Neural cell (in vitro differentiated cells): ENCODE measurements at regions not wholly inside any gene's neighbourhood (a gene's known extent, or its start where the extent isn't known, plus 50 kb on each side); places are given as distances from the start of the nearest gene placed in this dataset.

Experiments used
- H2AFZ ChIP-seq: fragments of 200-600, 300-800 bp; sonication (generic), shearing (Covaris generic); 2 replicates; pipeline ENCODE4 v1.6.0; 2014; ENCODE audit warnings: low read depth, mild to moderate bottlenecking, antibody characterized with exemption, low read length, moderate library complexity
- H3F3A ChIP-seq: fragments of 200-600 bp; shearing (Covaris generic); 2 replicates; pipeline ENCODE4 v1.6.1; 2016; ENCODE audit warnings: mild to moderate bottlenecking, moderate library complexity, mixed read lengths, antibody characterized with exemption, low read length; ENCODE audit not compliant: insufficient read depth, poor library complexity, severe bottlenecking
- H3K27ac ChIP-seq: fragments of 200-600, 300-800 bp; sonication (generic), shearing (Covaris generic); 2 replicates; pipeline ENCODE4 v1.5.1; 2014; ENCODE audit warnings: mild to moderate bottlenecking, low read length, moderate library complexity
- H3K27me3 ChIP-seq: fragments of 300-800, 200-600 bp; sonication (generic), shearing (Covaris generic); 2 replicates; pipeline ENCODE4 v1.6.0; 2014; ENCODE audit warnings: mild to moderate bottlenecking, low read depth, low read length, moderate library complexity; ENCODE audit not compliant: insufficient read depth
- H3K36me3 ChIP-seq: fragments of 300-800, 200-600 bp; sonication (generic), shearing (Covaris generic); 2 replicates; pipeline ENCODE4 v1.5.1; 2014; ENCODE audit warnings: mild to moderate bottlenecking, antibody characterized with exemption, low read length, moderate library complexity; ENCODE audit not compliant: insufficient read depth
- H3K4me2 ChIP-seq: fragments of 300-800, 200-600 bp; sonication (generic), shearing (Covaris generic); 2 replicates; pipeline ENCODE4 v1.6.0; 2014; ENCODE audit warnings: mild to moderate bottlenecking, low read length
- H3K4me3 ChIP-seq: fragments of 300-800, 200-600 bp; sonication (generic), shearing (Covaris generic); 2 replicates; pipeline ENCODE4 v1.5.1; 2014; ENCODE audit warnings: mild to moderate bottlenecking, low read length, moderate library complexity
- H3K79me2 ChIP-seq: fragments of 200-600 bp; shearing (Covaris generic); replicated peaks from 2 replicates; pipeline ENCODE4 v1.6.0; 2014; ENCODE audit warnings: mild to moderate bottlenecking, low read length, moderate library complexity; ENCODE audit not compliant: insufficient read depth
- H3K9ac ChIP-seq: fragments of 300-800, 200-600 bp; sonication (generic), shearing (Covaris generic); 2 replicates; pipeline ENCODE4 v1.6.1; 2016; ENCODE audit warnings: mild to moderate bottlenecking, low read length, mixed read lengths
- H3K9me2 ChIP-seq: fragments of 200-600 bp; shearing (Covaris generic); 2 replicates; pipeline ENCODE4 v1.6.1; 2016; ENCODE audit warnings: mild to moderate bottlenecking, low read length, mixed read lengths; ENCODE audit not compliant: insufficient read depth
- H3K9me3 ChIP-seq: fragments of 200-600, 300-800 bp; sonication (generic), shearing (Covaris generic); 2 replicates; pipeline ENCODE4 v1.6.1; 2016; ENCODE audit warnings: mild to moderate bottlenecking, mixed run types, low read length, moderate library complexity, mixed read lengths
- H4K20me1 ChIP-seq: fragments of 200-600 bp; shearing (Covaris generic); 2 replicates; pipeline ENCODE4 v1.6.1; 2016; ENCODE audit warnings: mild to moderate bottlenecking, mixed run types; ENCODE audit not compliant: insufficient read depth
- CTCF ChIP-seq: fragments of 450-650 bp; IDR thresholded peaks from 2 replicates; pipeline ENCODE4 v1.5.1; 2014; ENCODE audit warnings: antibody characterized with exemption, mild to moderate bottlenecking, moderate library complexity; ENCODE audit not compliant: poor library complexity, severe bottlenecking
- EP300 ChIP-seq: fragments of 450-650 bp; conservative IDR thresholded peaks from 2 replicates; pipeline ENCODE4 v1.6.1; 2014; ENCODE audit warnings: antibody characterized with exemption, mild to moderate bottlenecking, moderate library complexity; ENCODE audit not compliant: poor library complexity, severe bottlenecking
- EZH2 ChIP-seq: fragments of 200-600, 300-800 bp; shearing (Covaris generic), sonication (generic); IDR thresholded peaks from 2 replicates; pipeline ENCODE4 v1.6.1; 2014; ENCODE audit warnings: antibody characterized with exemption, low read length, borderline replicate concordance, mild to moderate bottlenecking; ENCODE audit not compliant: insufficient read depth, poor library complexity, severe bottlenecking
- MXI1 ChIP-seq: fragments of 450-650 bp; conservative IDR thresholded peaks from 2 replicates; pipeline ENCODE4 v1.6.1; 2014; ENCODE audit warnings: antibody characterized with exemption, mild to moderate bottlenecking; ENCODE audit not compliant: poor library complexity, severe bottlenecking
- POLR2AphosphoS5 ChIP-seq: IDR thresholded peaks from 2 replicates; pipeline ENCODE4 v1.6.1; 2012
- RAD21 ChIP-seq: fragments of 450-650 bp; conservative IDR thresholded peaks from 2 replicates; pipeline ENCODE4 v1.6.1; 2014; ENCODE audit warnings: antibody characterized with exemption, mild to moderate bottlenecking, moderate library complexity
- SMC3 ChIP-seq: fragments of 450-650 bp; conservative IDR thresholded peaks from 2 replicates; pipeline ENCODE4 v1.6.1; 2014; ENCODE audit warnings: antibody characterized with exemption, mild to moderate bottlenecking, moderate library complexity; ENCODE audit not compliant: poor library complexity
- TAF1 ChIP-seq: IDR thresholded peaks from 2 replicates; pipeline ENCODE4 v1.6.1; 2012; ENCODE audit warnings: low read depth
- TF ChIP-seq, protein P1 (sequence below): IDR thresholded peaks from 2 replicates; pipeline ENCODE4 v1.6.1; 2012; ENCODE audit warnings: borderline replicate concordance

- Histone ChIP-seq H3K36me3 (no peaks in the 10 kb centered on the region), H3K27ac (no peak overlapping the region), H3K4me3 (no peak overlapping the region), H3K9me2 (no peaks in the 10 kb centered on the region), H3K9me3 (no peaks in the 10 kb centered on the region), H4K20me1 (no peaks in the 10 kb centered on the region), H3K79me2 (no peaks in the 10 kb centered on the region), H3K27me3 (no peaks in the 10 kb centered on the region), H3K9ac (no peak overlapping the region), H2AFZ (no peak overlapping the region), H3F3A (no peaks in the 10 kb centered on the region), H3K4me2 (no peak overlapping the region)
- TF ChIP-seq POLR2AphosphoS5 (no peak), EP300 (no peak), RAD21 (no peak), CTCF (no peak), MXI1 (no peak), EZH2 (no peak), SMC3 (no peak), TAF1 (no peak)
- TF ChIP-seq, protein P1, sequence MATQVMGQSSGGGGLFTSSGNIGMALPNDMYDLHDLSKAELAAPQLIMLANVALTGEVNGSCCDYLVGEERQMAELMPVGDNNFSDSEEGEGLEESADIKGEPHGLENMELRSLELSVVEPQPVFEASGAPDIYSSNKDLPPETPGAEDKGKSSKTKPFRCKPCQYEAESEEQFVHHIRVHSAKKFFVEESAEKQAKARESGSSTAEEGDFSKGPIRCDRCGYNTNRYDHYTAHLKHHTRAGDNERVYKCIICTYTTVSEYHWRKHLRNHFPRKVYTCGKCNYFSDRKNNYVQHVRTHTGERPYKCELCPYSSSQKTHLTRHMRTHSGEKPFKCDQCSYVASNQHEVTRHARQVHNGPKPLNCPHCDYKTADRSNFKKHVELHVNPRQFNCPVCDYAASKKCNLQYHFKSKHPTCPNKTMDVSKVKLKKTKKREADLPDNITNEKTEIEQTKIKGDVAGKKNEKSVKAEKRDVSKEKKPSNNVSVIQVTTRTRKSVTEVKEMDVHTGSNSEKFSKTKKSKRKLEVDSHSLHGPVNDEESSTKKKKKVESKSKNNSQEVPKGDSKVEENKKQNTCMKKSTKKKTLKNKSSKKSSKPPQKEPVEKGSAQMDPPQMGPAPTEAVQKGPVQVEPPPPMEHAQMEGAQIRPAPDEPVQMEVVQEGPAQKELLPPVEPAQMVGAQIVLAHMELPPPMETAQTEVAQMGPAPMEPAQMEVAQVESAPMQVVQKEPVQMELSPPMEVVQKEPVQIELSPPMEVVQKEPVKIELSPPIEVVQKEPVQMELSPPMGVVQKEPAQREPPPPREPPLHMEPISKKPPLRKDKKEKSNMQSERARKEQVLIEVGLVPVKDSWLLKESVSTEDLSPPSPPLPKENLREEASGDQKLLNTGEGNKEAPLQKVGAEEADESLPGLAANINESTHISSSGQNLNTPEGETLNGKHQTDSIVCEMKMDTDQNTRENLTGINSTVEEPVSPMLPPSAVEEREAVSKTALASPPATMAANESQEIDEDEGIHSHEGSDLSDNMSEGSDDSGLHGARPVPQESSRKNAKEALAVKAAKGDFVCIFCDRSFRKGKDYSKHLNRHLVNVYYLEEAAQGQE: no peak
Measured at GRCh38 chr13:109593230-109593629, 193.2 kb downstream of the IRS2 start.

- H3K4me2 ChIP-seq: no peak overlapping the region
- H3K4me3 ChIP-seq: no peak overlapping the region
- H3K27ac ChIP-seq: no peak overlapping the region
- no peaks in the 10 kb centered on the region for H3K9me3 ChIP-seq
- no peaks in the 10 kb centered on the region for H3F3A ChIP-seq
- no peaks in the 10 kb centered on the region for H3K36me3 ChIP-seq
- no peaks in the 10 kb centered on the region for H3K79me2 ChIP-seq
- no peaks in the 10 kb centered on the region for H3K9me2 ChIP-seq
- no peaks in the 10 kb centered on the region for H4K20me1 ChIP-seq
- no peak overlapping the region for H2AFZ ChIP-seq
- no peak overlapping the region for H3K9ac ChIP-seq
- H3K27me3 ChIP-seq: no peaks in the 10 kb centered on the region
- TF ChIP-seq CTCF (no peak), EP300 (no peak), POLR2AphosphoS5 (no peak)
- TF ChIP-seq, protein P1: no peak
Measured at GRCh38 chr13:109592770-109593169, 193.6 kb downstream of the IRS2 start.
